ENCODE measurements at regions not wholly inside any gene's neighbourhood (a gene's known extent, or its start where the extent isn't known, plus 50 kb on each side); places are given as distances from the start of the nearest gene placed in this dataset.
"Not testable (repeated sequence)": the region's sequence is repeated elsewhere in the genome, so short reads cannot be mapped to it uniquely, and the experiment has no call there.

GRCh38 chr6:23529902-23530301 lies 596.1 kb upstream of the NRSN1 start:
- Mint-ChIP-seq H3K27me3 (ENCODE audit: insufficient read depth) (no peaks in the 10 kb centered on the region), H3K4me1 (ENCODE audit: low read depth) (no peaks in the 10 kb centered on the region), H3K36me3 (ENCODE audit: low read depth) (no peaks in the 10 kb centered on the region), H3K27ac (no peak overlapping the region), H3K9me3 (peaks cover 3% of the 10 kb centered on the region), H3K4me3 (no peak overlapping the region)
- intact Hi-C loops (cut with micrococcal nuclease) = no loop called here
- no peak for DNase-seq (ENCODE audit: low spot score)

GRCh38 chr6:23531666-23532065 lies 594.3 kb upstream of the NRSN1 start:
- no peaks in the 10 kb centered on the region for H3K36me3 Mint-ChIP-seq (ENCODE audit: low read depth)
- H3K4me1 Mint-ChIP-seq (ENCODE audit: low read depth) = no peaks in the 10 kb centered on the region
- H3K9me3 Mint-ChIP-seq = peaks cover 3% of the 10 kb centered on the region
- H3K4me3 Mint-ChIP-seq = no peak overlapping the region
- no peak for DNase-seq (ENCODE audit: low spot score)
- intact Hi-C loops (cut with micrococcal nuclease) = no loop called here
- no peaks in the 10 kb centered on the region for H3K27me3 Mint-ChIP-seq (ENCODE audit: insufficient read depth)
- no peak overlapping the region for H3K27ac Mint-ChIP-seq

DNA sequence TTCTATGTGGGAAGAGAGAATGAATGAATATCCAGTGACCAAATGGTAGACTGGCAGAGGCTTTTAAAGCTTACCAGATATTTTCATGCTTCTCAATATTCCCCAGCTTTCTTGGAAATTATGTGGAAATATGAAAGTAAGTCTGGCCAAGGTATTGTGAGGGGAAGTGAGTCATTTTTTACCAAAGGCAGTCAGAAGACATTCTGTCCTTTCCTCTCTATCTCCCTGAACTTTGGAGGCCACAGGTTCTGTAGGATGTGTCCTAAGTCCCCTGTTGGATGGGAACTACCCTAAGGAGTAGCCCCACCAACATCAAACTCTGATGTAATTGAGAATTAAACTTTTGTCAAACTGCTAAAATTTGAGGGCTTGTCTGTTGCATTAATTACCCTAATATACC lies 593.8 kb upstream of the NRSN1 start:
- no peaks in the 10 kb centered on the region for H3K4me1 Mint-ChIP-seq (ENCODE audit: low read depth)
- no peak overlapping the region for H3K4me3 Mint-ChIP-seq

GRCh38 chr6:23533311-23533710 lies 592.7 kb upstream of the NRSN1 start:
- intact Hi-C loops (cut with micrococcal nuclease) = no loop called here
- Mint-ChIP-seq H3K9me3 (no peaks in the 10 kb centered on the region), H3K27me3 (ENCODE audit: insufficient read depth) (no peaks in the 10 kb centered on the region), H3K36me3 (ENCODE audit: low read depth) (no peaks in the 10 kb centered on the region), H3K4me3 (no peak overlapping the region), H3K4me1 (ENCODE audit: low read depth) (no peaks in the 10 kb centered on the region), H3K27ac (no peak overlapping the region)
- DNase-seq (ENCODE audit: low spot score) = no peak

More for the DNA sequence above, 593.8 kb upstream of the NRSN1 start:
- no peaks in the 10 kb centered on the region for H3K36me3 Mint-ChIP-seq (ENCODE audit: low read depth)
- DNase-seq (ENCODE audit: low spot score) = no peak
- H3K27me3 Mint-ChIP-seq (ENCODE audit: insufficient read depth) = no peaks in the 10 kb centered on the region
- no peak overlapping the region for H3K27ac Mint-ChIP-seq
- intact Hi-C loops (cut with micrococcal nuclease) = no loop called here
- H3K9me3 Mint-ChIP-seq = no peaks in the 10 kb centered on the region

DNA sequence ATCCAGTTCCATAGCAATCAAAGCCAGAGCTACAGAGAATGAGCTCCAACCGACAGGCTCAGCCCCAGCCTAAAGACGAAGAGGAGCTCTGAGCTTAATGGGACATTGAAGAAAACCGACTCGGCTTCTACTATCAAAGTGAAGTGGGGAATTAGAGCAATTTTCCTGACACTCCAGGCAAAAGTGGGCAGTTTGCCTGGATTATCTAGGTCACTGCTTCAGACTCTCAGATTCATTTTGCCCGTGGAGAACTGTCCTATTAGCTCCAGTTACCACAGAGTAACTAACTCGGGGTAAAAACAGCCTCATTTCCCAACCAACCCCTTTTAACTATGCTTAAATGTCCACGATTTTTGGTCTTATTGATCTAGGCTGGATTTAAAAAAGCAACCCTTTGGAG lies 592.1 kb upstream of the NRSN1 start:
- H3K27me3 Mint-ChIP-seq (ENCODE audit: insufficient read depth) = no peaks in the 10 kb centered on the region
- no peak overlapping the region for H3K4me3 Mint-ChIP-seq
- no peaks in the 10 kb centered on the region for H3K4me1 Mint-ChIP-seq (ENCODE audit: low read depth)
- H3K36me3 Mint-ChIP-seq (ENCODE audit: low read depth) = no peaks in the 10 kb centered on the region
- no peaks in the 10 kb centered on the region for H3K9me3 Mint-ChIP-seq
- no peak for DNase-seq (ENCODE audit: low spot score)
- no peak overlapping the region for H3K27ac Mint-ChIP-seq
- intact Hi-C loops (cut with micrococcal nuclease) = no loop called here

GRCh38 chr6:23534351-23534750 lies 591.7 kb upstream of the NRSN1 start:
- DNase-seq (ENCODE audit: low spot score) = no peak
- no peaks in the 10 kb centered on the region for H3K4me1 Mint-ChIP-seq (ENCODE audit: low read depth)
- no peaks in the 10 kb centered on the region for H3K36me3 Mint-ChIP-seq (ENCODE audit: low read depth)
- intact Hi-C loops (cut with micrococcal nuclease) = no loop called here
- no peaks in the 10 kb centered on the region for H3K9me3 Mint-ChIP-seq
- no peak overlapping the region for H3K27ac Mint-ChIP-seq
- H3K27me3 Mint-ChIP-seq (ENCODE audit: insufficient read depth) = no peaks in the 10 kb centered on the region
- H3K4me3 Mint-ChIP-seq = no peak overlapping the region

- H3K4me3 Mint-ChIP-seq = no peak overlapping the region
- intact Hi-C loops (cut with micrococcal nuclease) = no loop called here
- no peak for DNase-seq (ENCODE audit: low spot score)
- no peaks in the 10 kb centered on the region for H3K4me1 Mint-ChIP-seq (ENCODE audit: low read depth)
- no peak overlapping the region for H3K27ac Mint-ChIP-seq
- no peaks in the 10 kb centered on the region for H3K9me3 Mint-ChIP-seq
- no peaks in the 10 kb centered on the region for H3K27me3 Mint-ChIP-seq (ENCODE audit: insufficient read depth)
- H3K36me3 Mint-ChIP-seq (ENCODE audit: low read depth) = no peaks in the 10 kb centered on the region
Measured at GRCh38 chr6:23535101-23535500, 590.9 kb upstream of the NRSN1 start.

GRCh38 chr6:23537828-23538227 lies 588.2 kb upstream of the NRSN1 start:
- intact Hi-C loops (cut with micrococcal nuclease) = no loop called here
- H3K27ac Mint-ChIP-seq = no peak overlapping the region
- no peaks in the 10 kb centered on the region for H3K9me3 Mint-ChIP-seq
- DNase-seq (ENCODE audit: low spot score) = no peak
- no peaks in the 10 kb centered on the region for H3K4me1 Mint-ChIP-seq (ENCODE audit: low read depth)
- no peak overlapping the region for H3K4me3 Mint-ChIP-seq
- H3K27me3 Mint-ChIP-seq (ENCODE audit: insufficient read depth) = no peaks in the 10 kb centered on the region
- H3K36me3 Mint-ChIP-seq (ENCODE audit: low read depth) = no peaks in the 10 kb centered on the region

DNA sequence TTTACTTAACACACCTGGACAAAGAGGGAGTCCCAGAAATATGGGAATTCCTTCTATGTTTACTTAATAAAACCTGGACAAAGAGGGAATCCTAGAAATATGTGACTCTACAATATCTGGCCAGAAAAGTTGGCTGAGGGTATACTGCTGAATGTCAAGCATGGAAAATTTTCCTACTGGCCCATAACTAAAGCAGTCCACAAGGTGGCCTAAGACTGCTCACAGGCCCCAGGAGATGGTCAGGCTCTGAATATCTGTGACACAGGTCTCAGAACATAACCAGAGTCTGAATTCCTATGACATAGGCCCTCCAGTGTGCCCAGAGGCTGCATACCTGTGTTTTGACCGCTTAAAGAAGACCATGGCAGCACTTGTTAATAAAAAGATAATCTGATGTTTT lies 578.2 kb upstream of the NRSN1 start:
- Mint-ChIP-seq H3K27ac (no peak overlapping the region), H3K36me3 (ENCODE audit: low read depth) (no peaks in the 10 kb centered on the region), H3K9me3 (no peaks in the 10 kb centered on the region), H3K4me3 (no peak overlapping the region), H3K4me1 (ENCODE audit: low read depth) (no peaks in the 10 kb centered on the region), H3K27me3 (ENCODE audit: insufficient read depth) (no peaks in the 10 kb centered on the region)
- no peak for DNase-seq (ENCODE audit: low spot score)
- intact Hi-C loops (cut with micrococcal nuclease) = no loop called here

DNA sequence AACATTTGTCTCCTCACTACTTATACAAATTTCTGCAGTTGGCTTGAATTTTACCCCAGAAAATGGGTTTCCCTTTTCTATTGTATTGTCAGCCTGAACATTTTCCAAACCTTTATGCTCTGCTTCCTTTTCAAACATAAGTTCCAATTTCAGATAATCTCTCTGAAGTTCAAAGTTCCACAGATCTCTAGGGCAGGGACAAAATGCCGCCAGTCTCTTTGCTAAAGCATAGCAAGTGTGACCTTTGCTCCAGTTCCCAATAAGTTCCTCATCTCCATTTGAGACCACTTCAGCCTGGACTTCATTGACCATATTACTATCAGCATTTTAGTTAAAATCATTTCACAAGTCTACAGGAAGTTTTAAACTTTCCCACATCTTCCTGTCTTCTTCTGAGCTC lies 571.1 kb upstream of the NRSN1 start:
- intact Hi-C loops (cut with micrococcal nuclease); H3K27me3 Mint-ChIP-seq (ENCODE audit: insufficient read depth); H3K4me3 Mint-ChIP-seq; H3K9me3 Mint-ChIP-seq; DNase-seq (ENCODE audit: low spot score); H3K27ac Mint-ChIP-seq; H3K4me1 Mint-ChIP-seq (ENCODE audit: low read depth); H3K36me3 Mint-ChIP-seq (ENCODE audit: low read depth): not testable (repeated sequence)

DNA sequence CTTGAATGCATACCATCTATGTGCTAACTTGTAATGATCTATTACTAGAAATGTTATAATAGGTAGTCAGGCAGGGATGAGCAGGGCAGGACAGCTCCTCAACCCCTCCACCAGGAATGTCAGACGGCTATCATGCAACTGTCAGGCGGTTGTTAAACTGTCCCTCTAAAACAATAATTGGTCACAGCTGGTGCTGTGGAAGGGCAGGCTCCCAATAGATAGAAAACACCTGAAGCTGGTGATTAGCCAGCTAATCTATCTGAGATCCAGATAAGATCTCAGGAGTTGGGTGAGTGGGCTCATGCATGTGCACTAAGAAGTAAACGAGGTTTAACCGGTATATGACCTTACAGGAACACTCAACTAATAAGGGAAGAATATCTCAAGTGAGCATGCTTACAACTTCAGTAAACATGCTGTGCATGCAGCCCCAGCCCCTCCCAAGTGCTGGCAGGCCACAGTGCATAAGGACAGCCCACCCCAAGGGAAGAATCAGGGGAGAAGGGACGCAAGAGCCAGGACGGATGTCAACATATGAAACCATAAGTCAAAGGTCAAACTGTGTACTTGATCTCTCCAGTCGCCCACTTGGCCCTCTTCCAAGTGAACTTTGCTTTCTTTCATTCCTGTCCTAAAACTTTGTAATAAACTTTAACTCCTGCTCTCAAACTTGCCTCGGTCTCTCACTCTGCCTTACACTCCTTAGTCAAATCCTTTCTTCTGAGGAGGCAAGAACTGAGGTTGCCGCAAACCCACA lies 566.2 kb upstream of the NRSN1 start:
- H3K27me3 Mint-ChIP-seq (ENCODE audit: insufficient read depth) = no peaks in the 10 kb centered on the region
- H3K9me3 Mint-ChIP-seq = peaks cover 16% of the 10 kb centered on the region
- H3K27ac Mint-ChIP-seq = no peak overlapping the region
- no peaks in the 10 kb centered on the region for H3K4me1 Mint-ChIP-seq (ENCODE audit: low read depth)
- H3K4me3 Mint-ChIP-seq = no peak overlapping the region
- no peaks in the 10 kb centered on the region for H3K36me3 Mint-ChIP-seq (ENCODE audit: low read depth)
- no peak for DNase-seq (ENCODE audit: low spot score)
- intact Hi-C loops (cut with micrococcal nuclease) = no loop called here

GRCh38 chr6:23561732-23562131 lies 564.3 kb upstream of the NRSN1 start:
- intact Hi-C loops (cut with micrococcal nuclease) = no loop called here
- H3K4me1 Mint-ChIP-seq (ENCODE audit: low read depth) = no peaks in the 10 kb centered on the region
- H3K27ac Mint-ChIP-seq = no peak overlapping the region
- no peak overlapping the region for H3K4me3 Mint-ChIP-seq
- no peak for DNase-seq (ENCODE audit: low spot score)
- no peaks in the 10 kb centered on the region for H3K27me3 Mint-ChIP-seq (ENCODE audit: insufficient read depth)
- no peaks in the 10 kb centered on the region for H3K36me3 Mint-ChIP-seq (ENCODE audit: low read depth)
- peaks cover 16% of the 10 kb centered on the region for H3K9me3 Mint-ChIP-seq

- H3K27ac Mint-ChIP-seq = no peak overlapping the region
Measured at GRCh38 chr6:23562554-23562953, 563.5 kb upstream of the NRSN1 start.

DNA sequence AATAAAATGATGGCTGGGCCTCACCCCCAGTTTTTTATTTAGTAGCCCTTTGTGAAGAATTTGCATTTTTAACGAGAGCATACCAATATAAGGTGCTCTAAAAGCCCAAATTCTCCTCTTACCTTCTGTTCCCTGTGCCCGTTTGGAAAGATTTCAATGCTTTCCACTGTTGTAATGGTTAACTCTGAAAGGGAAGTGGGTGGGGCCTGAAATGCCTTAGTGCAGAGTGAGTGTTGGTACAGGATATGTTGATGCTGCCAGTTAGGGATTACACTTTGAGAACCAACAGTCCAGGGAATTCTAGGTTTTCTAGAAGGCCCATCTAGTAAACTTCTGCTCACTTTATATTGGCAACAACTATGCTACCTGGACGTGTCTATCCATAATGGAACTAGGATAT lies 562.7 kb upstream of the NRSN1 start:
- Mint-ChIP-seq H3K4me3 (no peak overlapping the region), H3K27me3 (ENCODE audit: insufficient read depth) (no peaks in the 10 kb centered on the region), H3K27ac (no peak overlapping the region), H3K9me3 (peaks cover 16% of the 10 kb centered on the region), H3K36me3 (ENCODE audit: low read depth) (no peaks in the 10 kb centered on the region), H3K4me1 (ENCODE audit: low read depth) (no peaks in the 10 kb centered on the region)
- intact Hi-C loops (cut with micrococcal nuclease) = no loop called here
- DNase-seq (ENCODE audit: low spot score) = no peak

More at GRCh38 chr6:23562554-23562953, 563.5 kb upstream of the NRSN1 start:
- peaks cover 16% of the 10 kb centered on the region for H3K9me3 Mint-ChIP-seq
- no peaks in the 10 kb centered on the region for H3K27me3 Mint-ChIP-seq (ENCODE audit: insufficient read depth)
- intact Hi-C loops (cut with micrococcal nuclease) = no loop called here
- no peaks in the 10 kb centered on the region for H3K4me1 Mint-ChIP-seq (ENCODE audit: low read depth)
- no peak for DNase-seq (ENCODE audit: low spot score)
- H3K4me3 Mint-ChIP-seq = no peak overlapping the region
- H3K36me3 Mint-ChIP-seq (ENCODE audit: low read depth) = no peaks in the 10 kb centered on the region

Measured in activated T-helper 1 cell treated with anti-CD3 and anti-CD28 coated beads, Interleukin-12 subunit alpha, Interleukin-12 subunit beta, Interleukin-2, Interleukin-4 antibody, amounts not matched to agents 30 ng/mL and 10 ng/mL and 1 ng/mL, durations not matched to agents 14 hours and 24 hours and 36 hours (primary cell).